CD4-positive, alpha-beta T cell (primary cell): ENCODE measurements at regions not wholly inside any gene's neighbourhood (a gene's known extent, or its start where the extent isn't known, plus 50 kb on each side); places are given as distances from the start of the nearest gene placed in this dataset.

Experiments used
- ATAC-seq: fragments of 200-7000 bp; cut with Tn5 transposase; one replicate; pipeline ENCODE4 v1.10.0; 2022; ENCODE audit warnings: mild to moderate bottlenecking; ENCODE audit not compliant: poor library complexity
- CTCF ChIA-PET: fragments of 350-600 bp; sonication (Branson Sonifier 250); formaldehyde crosslinking; loops from one replicate; lab custom pipeline; 2021; ENCODE audit warnings: antibody characterized with exemption, inconsistent platforms; lab: Charles Lee
- POLR2A ChIA-PET: fragments of 350-600 bp; sonication (Branson Sonifier 250); formaldehyde crosslinking; loops from one replicate; lab custom pipeline; 2021; ENCODE audit warnings: antibody characterized with exemption, inconsistent platforms; lab: Charles Lee
- DNase-seq, 14 experiments: peaks; one replicate each; pipeline ENCODE4 v3.0.0-alpha.2; 2013 to 2020; ENCODE audit warnings: mixed read lengths in 2 of 14
- H3K27ac ChIP-seq, 2 donors: one replicate each; pipeline versions ENCODE4 v1.5.1 to v1.7.0; 2013; ENCODE audit warnings: low read length in 2 of 2, low read depth in 1 of 2, mild to moderate bottlenecking in 1 of 2
- H3K27me3 ChIP-seq, 2 experiments: 1 replicate in 1 of 2; 2 replicates in 1 of 2; pipeline versions ENCODE4 v1.6.1 to v1.7.0; 2013; ENCODE audit warnings: low read length in 2 of 2, control low read depth in 1 of 2, mild to moderate bottlenecking in 1 of 2, moderate library complexity in 1 of 2; ENCODE audit not compliant: insufficient read depth in 2 of 2, control insufficient read depth in 1 of 2
- H3K36me3 ChIP-seq: one replicate; pipeline ENCODE4 v1.6.1; 2013; ENCODE audit warnings: low read length, control low read depth; ENCODE audit not compliant: insufficient read depth
- H3K4me1 ChIP-seq: one replicate; pipeline ENCODE4 v1.6.1; 2013; ENCODE audit warnings: low read length, control low read depth; ENCODE audit not compliant: insufficient read depth
- H3K4me3 ChIP-seq: one replicate; pipeline ENCODE4 v1.5.1; 2013; ENCODE audit warnings: mild to moderate bottlenecking, low read length, moderate library complexity
- H3K9me3 ChIP-seq, 2 experiments: 1 replicate in 1 of 2; 2 replicates in 1 of 2; pipeline versions ENCODE4 v1.6.1 to v1.7.0; 2013; ENCODE audit warnings: low read length in 2 of 2, mild to moderate bottlenecking in 2 of 2, control low read depth in 1 of 2, moderate library complexity in 1 of 2; ENCODE audit not compliant: control insufficient read depth in 1 of 2, insufficient read depth in 1 of 2
- H3K27ac Mint-ChIP-seq: one replicate; pipeline ENCODE4 v1.8.0; 2020; ENCODE audit warnings: mixed read lengths
- H3K27me3 Mint-ChIP-seq: one replicate; pipeline ENCODE4 v1.8.0; 2021; ENCODE audit warnings: mixed read lengths
- H3K36me3 Mint-ChIP-seq: one replicate; pipeline ENCODE4 v1.8.0; 2021; ENCODE audit warnings: low read depth, mixed read lengths
- H3K4me1 Mint-ChIP-seq: one replicate; pipeline ENCODE4 v1.8.0; 2021; ENCODE audit warnings: low read depth, mixed read lengths
- H3K4me3 Mint-ChIP-seq: one replicate; pipeline ENCODE4 v1.8.0; 2020; ENCODE audit warnings: mild to moderate bottlenecking, mixed read lengths
- H3K9me3 Mint-ChIP-seq: one replicate; pipeline ENCODE4 v1.8.0; 2020; ENCODE audit warnings: mixed read lengths
- intact Hi-C, 2 experiments: fragments of 100-400 bp; cut with DNase I in 1 of 2; cut with micrococcal nuclease in 1 of 2; formaldehyde crosslinking; loops; one replicate each; pipeline versions ENCODE4 v1.15.1 to v1.9.0; 2023 to 2025; cut with DNase I, micrococcal nuclease
- TF ChIP-seq, protein P1 (sequence below): fragments of 200-600 bp; IDR thresholded peaks from one replicate; pipeline ENCODE4 v1.8.0; 2022; ENCODE audit warnings: antibody characterized with exemption, mild to moderate bottlenecking

DNA sequence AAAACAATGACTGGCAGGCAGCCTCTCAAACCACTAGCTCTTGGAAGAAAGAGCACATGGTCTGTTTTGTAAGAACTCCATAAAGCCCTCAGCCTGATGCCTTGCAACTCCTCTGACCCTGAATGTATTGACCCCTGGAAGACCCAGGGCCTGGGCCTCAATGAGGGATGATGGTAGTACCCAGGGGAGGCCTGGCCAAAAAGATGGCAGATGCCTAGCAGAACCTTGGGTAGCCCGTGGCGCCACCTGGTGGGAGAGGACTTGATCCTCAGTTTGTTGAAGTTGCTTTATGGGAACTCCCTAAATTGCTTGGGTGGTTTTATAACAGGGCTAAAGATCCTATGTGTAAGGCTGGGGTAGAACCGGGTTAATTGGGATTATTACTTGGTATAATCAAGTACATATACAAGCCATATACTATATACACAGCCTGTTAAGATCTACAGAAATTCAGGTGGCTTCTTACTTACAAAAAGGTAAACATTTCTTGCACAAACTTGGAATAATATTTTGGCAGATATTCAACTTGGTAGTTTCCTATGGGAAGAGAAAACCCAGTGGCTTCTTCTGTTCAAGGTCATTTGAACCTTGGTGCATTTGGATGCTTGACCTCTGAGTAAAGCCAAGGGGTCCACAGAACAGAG lies 95.8 kb upstream of the CACUL1 start:
- no peak overlapping the region for H3K4me3 ChIP-seq
- POLR2A ChIA-PET: no interaction called here
- H3K27ac ChIP-seq: no peak overlapping the region

DNA sequence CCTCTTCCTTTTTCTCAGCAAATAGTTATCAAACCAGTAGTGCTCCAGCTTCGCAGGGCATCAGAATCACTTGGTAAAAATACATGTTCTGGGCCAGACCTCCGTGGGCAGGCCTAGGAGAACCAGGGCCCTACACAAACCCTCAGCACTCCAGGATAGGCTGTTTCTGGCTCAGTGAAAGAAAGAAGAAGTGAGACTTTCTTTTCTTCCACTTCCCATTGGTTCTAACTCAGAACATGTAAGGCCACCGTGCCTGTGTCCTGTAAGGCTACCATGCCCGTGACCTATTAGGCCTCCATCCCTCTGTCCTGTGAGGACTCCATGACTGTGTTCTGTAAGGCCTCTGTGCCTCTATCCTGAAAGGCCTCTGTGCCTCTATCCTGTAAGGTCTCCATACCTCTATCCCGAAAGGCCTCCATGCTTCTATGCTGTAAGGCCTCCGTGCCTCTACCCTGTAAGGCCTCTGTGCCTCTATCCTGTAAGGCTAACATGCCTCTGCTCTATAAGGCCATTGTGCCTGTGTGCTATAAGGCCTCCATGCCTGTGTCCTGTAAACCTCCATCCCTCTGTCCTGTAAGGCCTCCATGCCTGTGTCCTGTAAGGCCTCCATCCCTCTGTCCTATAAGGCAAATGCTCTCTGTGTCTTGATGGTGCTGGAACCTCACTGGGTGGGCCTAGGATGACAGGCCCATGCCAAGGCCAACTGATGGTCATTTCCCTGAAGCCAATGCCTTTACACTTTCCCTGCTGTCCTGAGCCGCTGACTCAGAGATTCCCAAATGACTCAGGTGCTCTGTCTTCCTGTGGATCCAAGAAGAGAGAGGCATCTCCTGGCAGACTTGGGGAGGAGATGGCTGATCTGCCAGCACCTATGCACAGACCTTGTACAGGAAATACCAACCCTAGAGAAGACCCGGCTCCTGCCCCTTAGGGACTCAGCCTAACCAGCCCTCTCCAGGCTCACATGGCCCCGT lies 96.6 kb upstream of the CACUL1 start:
- DNase-seq (no peak), ATAC-seq (no peak)
- H3K27ac ChIP-seq: no peak overlapping the region
- Mint-ChIP-seq H3K9me3 (no peaks in the 10 kb centered on the region), H3K27me3 (peaks cover 6% of the 10 kb centered on the region), H3K4me1 (no peaks in the 10 kb centered on the region), H3K4me3 (no peak overlapping the region), H3K27ac (no peak overlapping the region), H3K36me3 (no peaks in the 10 kb centered on the region)
- no peak overlapping the region for H3K4me3 ChIP-seq
- intact Hi-C loops: no loop called here
- no peaks in the 10 kb centered on the region for H3K9me3 ChIP-seq
- H3K27me3 ChIP-seq: no peaks in the 10 kb centered on the region
- ChIA-PET POLR2A (no interaction called here), CTCF (no interaction called here)
- H3K4me1 ChIP-seq: no peaks in the 10 kb centered on the region
- TF ChIP-seq, protein P1, sequence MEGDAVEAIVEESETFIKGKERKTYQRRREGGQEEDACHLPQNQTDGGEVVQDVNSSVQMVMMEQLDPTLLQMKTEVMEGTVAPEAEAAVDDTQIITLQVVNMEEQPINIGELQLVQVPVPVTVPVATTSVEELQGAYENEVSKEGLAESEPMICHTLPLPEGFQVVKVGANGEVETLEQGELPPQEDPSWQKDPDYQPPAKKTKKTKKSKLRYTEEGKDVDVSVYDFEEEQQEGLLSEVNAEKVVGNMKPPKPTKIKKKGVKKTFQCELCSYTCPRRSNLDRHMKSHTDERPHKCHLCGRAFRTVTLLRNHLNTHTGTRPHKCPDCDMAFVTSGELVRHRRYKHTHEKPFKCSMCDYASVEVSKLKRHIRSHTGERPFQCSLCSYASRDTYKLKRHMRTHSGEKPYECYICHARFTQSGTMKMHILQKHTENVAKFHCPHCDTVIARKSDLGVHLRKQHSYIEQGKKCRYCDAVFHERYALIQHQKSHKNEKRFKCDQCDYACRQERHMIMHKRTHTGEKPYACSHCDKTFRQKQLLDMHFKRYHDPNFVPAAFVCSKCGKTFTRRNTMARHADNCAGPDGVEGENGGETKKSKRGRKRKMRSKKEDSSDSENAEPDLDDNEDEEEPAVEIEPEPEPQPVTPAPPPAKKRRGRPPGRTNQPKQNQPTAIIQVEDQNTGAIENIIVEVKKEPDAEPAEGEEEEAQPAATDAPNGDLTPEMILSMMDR: no peak
- no peaks in the 10 kb centered on the region for H3K36me3 ChIP-seq

More for the DNA sequence above, 95.8 kb upstream of the CACUL1 start:
- peaks cover 8% of the 10 kb centered on the region for H3K27me3 Mint-ChIP-seq
- intact Hi-C loops: loop anchor here in 1 of 2 experiments (1.0 kb wide), 1 partner anchor 282 kb away; no protein-coding TSS in a partner anchor
- no peaks in the 10 kb centered on the region for H3K9me3 Mint-ChIP-seq
- Histone ChIP-seq H3K4me1 (no peaks in the 10 kb centered on the region), H3K36me3 (no peaks in the 10 kb centered on the region), H3K9me3 (no peaks in the 10 kb centered on the region), H3K27me3 (no peaks in the 10 kb centered on the region)
- CTCF ChIA-PET: interaction anchor here (1.1 kb wide), 1 partner anchor 282 kb away, joined by 3 read pairs; no protein-coding TSS in a partner anchor
- no peak overlapping the region for H3K4me3 Mint-ChIP-seq
- TF ChIP-seq, protein P1: peak; percentile 53
- ATAC-seq: no peak
- H3K27ac Mint-ChIP-seq: no peak overlapping the region
- peak; percentile 33 to 68 (median 48) for DNase-seq
- no peaks in the 10 kb centered on the region for H3K36me3 Mint-ChIP-seq
- no peaks in the 10 kb centered on the region for H3K4me1 Mint-ChIP-seq

DNA sequence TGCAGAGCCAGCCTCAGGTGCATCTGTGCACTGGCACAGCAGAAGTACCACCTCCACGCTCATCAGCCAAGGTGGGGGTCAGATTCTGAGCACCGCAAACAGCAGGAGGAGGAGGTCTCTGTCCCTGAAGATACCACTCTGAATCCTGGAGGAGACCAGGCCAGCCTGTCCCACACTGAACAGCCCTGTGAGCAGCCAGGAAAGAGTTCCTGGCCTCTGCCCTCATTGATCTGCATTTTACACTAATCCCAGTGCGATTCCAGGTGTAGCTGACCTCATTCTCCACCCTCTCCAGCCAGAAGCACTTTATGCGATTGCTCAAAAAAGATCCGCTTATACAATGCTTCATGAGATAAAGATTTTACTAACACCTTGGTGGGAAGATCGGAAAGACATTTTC lies 99.1 kb upstream of the CACUL1 start:
- ChIA-PET POLR2A (no interaction called here), CTCF (no interaction called here)
- H3K4me3 Mint-ChIP-seq: no peak overlapping the region
- Histone ChIP-seq H3K4me3 (no peak overlapping the region), H3K27me3 (no peaks in the 10 kb centered on the region), H3K4me1 (no peaks in the 10 kb centered on the region), H3K36me3 (no peaks in the 10 kb centered on the region), H3K9me3 (no peaks in the 10 kb centered on the region), H3K27ac (no peak overlapping the region)
- H3K36me3 Mint-ChIP-seq: no peaks in the 10 kb centered on the region
- H3K9me3 Mint-ChIP-seq: peaks cover 3% of the 10 kb centered on the region
- peaks cover 6% of the 10 kb centered on the region for H3K27me3 Mint-ChIP-seq
- TF ChIP-seq, protein P1: no peak
- intact Hi-C loops: no loop called here
- no peaks in the 10 kb centered on the region for H3K4me1 Mint-ChIP-seq
- no peak overlapping the region for H3K27ac Mint-ChIP-seq
- DNase-seq (no peak), ATAC-seq (no peak)
